OCI-M2 (cell line): ENCODE measurements at regions not wholly inside any gene's neighbourhood (a gene's known extent, or its start where the extent isn't known, plus 50 kb on each side); places are given as distances from the start of the nearest gene placed in this dataset.
"Not testable (repeated sequence)": the region's sequence is repeated elsewhere in the genome, so short reads cannot be mapped to it uniquely, and the experiment has no call there.

Experiments used
- DNase-seq: peaks from one replicate; lab custom pipeline; 2025; ENCODE audit not compliant: unreplicated experiment; lab: John Stamatoyannopoulos, UW

DNA sequence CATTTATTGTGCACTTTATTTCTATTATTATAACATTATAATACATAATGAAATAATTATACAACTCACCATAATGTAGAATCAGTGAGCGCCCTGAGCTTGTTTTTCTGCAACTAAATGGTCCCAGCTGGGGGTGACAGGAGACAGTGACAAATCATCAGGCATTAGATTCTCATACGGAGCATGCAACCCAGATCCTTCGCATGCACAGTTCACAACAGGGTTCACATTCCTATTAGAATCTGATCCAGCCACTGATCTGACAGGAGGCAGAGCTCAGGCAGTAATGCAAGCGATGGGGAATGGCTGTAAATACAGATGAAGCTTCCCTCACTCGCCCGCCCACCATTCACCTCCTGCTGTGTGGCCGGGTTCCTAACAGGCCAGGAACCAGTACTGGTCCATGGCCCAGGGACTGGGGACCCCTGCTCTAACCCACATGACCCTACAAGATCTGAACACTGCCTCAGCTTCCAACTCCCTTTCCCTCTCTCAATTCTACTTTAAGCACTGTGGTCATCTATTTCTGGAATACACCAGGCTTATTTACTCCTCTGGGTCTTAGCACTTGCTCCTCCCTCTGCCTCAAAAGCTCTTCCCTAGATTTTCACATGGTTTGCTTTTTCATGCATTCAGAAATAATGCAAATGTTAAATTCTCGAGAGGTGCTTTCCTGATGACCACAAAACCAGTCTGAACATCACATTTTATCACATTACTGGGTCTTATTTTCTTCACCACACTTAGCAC is 166.8 kb upstream of the HCCS start:
- no peak for DNase-seq

DNA sequence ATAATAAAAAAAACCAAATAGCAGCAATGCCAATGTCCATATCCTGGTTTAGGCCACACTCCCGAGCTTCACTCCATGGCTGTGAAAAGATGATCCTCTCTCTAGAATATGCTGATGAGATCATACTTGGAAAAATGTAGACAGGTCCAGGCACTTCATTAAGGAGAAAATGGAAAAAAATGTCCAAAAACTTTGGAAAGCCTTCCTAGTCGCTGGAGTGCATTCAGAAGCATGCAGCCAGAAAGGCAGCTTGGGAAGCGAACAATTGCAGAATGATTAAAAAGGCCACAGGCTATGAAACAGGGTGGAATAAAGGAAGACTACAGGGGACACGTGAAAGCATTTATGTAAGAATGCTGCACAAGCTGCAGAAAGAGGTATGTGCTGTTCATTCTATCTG is 165.6 kb upstream of the HCCS start:
- no peak for DNase-seq

DNA sequence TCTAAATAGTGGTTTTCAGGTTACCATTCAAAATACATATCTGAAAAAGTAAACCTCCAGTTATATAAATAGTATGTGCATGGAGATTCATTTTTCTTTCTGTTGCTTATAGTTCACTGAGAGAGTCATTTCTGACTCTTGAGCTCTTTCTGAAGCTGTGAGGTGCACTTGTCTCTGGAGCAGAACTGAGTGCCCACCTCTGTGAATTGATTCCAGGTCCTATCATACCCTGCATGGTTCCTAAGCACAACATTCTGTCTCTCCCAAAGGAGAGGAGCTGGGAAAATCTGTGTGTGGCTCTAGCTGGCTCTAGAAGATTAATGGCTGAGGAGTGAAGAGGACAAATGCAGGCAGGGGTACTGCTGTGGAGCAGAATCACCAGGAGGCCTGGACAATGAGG is 161.6 kb upstream of the HCCS start:
- DNase-seq, result no peak

DNA sequence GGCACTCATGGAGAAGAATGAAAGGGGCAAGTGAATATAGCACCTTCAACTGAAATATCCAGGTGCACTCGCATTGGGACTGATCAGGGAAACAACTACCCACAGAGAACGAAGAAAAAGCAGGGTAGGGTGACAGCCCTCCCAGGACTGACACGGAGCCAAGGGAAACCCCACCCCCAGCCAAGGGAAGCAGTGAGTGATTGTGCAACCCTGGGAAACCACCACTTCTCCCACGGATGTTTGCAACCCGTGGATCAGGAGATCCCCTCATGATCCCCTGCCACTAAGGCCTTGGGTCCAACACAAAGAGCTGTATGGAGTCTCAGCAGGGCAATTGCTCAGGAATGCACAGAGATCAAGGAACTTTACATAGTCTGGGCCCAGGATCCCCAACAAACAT is 158.5 kb upstream of the HCCS start:
- no peak for DNase-seq

DNA sequence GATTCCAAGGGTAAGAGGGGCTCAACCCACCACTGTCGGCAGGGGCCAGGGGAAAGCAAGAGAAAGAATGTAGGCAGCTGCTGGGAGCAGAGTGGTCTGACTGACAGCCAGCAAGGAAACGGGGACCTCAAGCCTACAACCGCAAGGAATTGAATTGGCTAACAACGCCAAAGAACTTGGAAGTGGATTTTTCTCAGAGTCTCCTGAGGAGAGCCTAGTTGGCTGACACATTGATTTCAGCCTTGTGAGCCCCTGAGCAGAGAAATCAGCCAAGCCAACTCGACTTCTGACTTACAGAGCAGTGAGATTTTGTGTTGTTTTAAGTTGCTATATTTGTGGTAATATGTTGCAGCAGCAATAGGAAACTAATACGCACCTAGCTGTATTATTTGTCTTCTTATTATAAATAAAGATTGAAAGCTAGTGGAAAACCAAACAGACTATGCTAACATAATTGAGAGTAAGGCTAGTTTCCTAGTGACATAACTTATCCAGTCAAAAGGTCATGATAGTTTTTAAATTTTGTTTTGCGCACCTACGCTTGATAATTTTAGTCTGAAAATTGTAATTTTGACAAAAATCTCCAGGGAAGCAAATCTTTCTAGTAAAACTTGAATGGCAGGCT is 145.8 kb upstream of the HCCS start:
- DNase-seq, result no peak

DNA sequence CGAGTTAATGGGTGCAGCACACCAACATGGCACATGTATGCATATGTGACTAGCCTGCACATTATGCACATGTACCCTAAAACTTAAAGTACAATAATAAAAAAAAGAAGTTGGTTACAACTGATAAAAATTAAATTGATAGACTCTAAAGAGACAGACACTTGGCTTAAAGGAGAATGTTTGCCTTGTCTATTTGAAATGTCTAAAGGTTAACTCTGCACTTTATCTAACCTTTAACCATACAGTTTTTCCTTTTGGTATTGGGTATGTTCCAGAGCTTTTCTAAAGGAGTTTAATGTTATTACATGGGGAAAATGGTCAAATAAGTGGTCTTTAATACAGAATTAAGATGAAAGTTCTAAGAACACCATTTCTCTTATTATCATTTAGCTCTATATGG is 145.1 kb upstream of the HCCS start:
- no peak for DNase-seq

DNA sequence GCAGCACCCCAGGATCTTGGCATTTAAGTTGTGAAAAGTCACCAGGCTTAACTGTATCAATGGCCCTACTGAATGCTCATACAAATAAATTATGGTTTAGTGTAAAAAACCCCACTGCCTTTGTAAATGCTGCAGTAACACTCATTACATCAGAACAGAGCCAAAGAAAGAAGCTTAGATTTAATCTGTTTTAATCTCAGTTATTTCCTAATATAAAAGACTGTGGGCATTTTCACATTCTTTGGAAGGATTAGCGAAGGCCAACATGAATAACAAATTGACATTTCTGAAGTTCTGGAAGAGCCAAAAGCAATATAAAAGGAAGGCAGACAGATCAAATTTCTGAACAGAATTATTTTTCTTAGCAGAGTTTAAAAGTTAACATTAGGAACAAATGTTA is 140.0 kb upstream of the HCCS start:
- no peak for DNase-seq

DNA sequence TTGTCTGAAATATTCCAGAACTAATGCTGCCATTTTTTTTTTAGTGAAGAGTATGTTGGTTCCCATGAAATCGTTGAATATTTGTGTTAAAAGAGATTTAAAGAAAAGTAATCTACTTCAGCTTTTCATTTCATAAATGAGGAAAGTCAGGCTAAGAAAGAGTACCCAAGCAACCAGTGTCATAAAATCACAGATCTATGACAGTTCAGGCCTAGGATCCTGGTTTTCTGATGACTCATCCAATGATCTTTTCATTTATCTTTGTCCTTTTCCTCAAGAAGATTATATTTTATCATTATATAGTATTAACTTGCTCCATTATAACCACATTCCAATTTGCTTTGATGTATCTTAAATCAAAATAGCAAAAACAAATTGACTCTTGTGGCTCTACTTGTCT is 139.4 kb upstream of the HCCS start:
- DNase-seq, result no peak

DNA sequence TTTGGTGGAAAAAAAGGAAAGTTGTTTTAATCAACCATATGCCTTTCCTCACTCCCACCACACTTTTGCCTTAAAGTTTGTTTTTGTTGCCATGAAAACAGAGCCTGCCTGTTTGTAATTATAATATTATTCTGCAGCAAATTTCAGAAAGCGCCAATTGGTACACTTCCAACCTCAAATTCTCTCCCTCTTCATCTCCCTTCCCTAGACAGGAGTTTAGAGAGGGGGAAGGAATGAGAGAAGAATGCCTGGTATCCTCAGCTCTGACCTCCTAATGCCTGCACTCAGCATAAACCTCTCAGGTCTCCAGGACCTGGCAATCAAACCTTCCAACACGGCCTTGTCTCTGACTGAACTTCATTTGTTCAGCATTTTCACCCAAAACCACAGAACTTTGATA is 138.4 kb upstream of the HCCS start:
- no peak for DNase-seq

DNA sequence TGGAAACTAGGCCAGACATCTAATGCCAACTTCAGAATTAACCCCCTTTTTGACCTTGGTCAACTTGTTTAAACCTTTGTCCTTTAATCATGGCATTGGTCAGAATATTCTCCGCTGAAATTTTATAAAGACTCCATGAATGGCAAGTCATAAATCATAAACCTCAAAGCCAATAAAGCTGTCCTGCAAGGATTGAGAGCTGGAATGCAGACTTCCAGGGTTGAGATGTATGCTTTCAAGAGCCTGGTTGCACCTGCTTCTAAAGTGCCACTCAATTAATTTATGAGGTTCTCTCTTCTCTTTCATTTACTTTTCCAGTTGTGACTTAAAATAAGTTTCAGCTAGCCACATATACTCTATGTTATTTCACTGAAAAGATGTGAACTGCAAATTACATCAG is 136.2 kb upstream of the HCCS start:
- no peak for DNase-seq

DNA sequence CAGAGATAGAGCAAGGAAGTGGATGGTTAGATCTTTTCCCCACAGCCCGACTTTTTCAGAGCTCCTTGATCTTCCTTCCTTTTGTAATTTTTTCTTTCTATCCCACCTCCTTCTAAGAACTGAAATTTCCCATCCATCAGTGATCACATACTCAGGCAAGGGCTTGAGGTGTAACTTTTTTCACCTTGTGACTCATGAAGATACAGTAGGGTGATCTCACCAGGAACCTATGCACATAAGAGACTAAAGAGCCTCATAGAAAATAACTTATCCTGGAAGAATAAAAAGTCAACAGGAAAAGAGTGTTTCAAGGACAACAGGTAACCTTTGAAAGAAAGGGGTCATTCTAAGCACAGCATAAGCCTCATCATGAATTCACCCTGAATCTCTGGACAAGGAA is 131.2 kb upstream of the HCCS start:
- DNase-seq, result no peak

DNA sequence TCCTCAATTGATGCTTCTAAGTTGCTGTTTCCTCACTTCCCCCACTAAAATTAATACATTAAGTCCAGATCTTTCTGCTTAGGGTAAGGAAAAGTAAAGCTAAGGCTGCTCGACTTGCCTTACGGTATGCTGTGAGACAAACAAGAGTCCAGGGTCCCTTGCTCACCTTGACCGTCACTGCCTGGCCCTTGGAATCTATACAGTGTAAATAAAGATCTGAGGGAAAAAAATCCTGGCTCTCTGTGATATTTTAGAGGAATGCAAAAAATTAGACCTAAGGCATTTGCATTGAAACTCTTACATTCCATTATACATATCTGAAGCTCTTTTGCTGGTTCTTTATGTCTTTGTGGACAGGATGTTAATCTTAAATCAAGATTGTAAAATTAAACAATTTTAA is 129.6 kb upstream of the HCCS start:
- no peak for DNase-seq

DNA sequence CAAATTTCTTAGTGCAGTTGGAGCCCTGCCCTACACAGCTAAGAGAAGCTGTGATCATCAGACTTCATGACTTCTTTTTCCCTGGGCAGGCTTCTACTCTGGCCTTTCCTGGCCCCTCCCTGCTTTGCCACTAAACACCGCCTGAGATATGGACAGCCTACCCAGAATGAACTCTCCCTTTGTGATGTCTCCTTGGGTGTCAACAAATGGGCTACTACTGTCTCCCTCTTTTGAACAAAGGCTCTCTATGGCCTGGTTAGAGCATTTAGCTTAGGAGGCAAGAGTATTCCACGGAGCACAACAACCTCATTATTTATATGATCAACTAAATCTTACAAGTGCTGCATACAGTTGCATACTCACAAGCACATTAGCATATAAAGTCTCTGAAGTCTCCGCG is 127.6 kb upstream of the HCCS start:
- no peak for DNase-seq

DNA sequence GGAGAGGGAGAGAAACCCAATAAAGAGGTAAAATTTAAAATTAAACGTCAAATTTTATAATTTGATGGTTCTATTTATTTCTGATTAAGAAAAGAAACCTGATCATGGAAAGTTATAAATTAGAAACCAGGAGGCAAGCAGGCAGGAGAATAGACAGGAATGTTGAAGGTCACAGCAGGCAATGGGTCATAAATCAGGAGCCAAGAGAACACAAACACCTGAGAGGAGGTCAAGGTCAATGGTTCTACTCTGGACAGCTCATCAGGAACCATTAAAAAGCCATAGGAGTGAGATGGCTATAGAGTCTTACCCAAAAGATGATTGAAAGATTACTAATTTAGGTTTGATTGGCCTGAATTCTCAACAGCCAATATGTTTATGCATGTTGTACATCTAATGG is 126.9 kb upstream of the HCCS start:
- no peak for DNase-seq

DNA sequence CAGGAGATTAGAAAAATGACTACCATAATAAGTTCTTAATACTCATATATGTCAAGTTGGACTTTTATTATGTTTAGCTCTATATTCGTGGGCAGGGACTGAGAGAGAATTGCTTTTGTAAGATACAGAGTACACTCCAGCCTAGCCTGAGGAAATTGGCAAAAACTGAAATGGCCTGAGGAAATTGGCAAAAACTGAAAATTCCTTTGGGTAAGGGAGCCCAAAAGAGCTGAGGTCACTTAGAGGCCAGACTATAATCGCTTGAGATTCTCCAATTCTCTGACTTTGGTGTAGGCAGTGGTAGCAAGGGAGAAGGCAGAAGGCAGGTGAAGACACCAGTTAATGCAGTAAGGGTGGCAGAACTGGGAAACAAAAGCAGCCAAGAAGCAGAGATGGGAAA is 124.5 kb upstream of the HCCS start:
- DNase-seq, result no peak

DNA sequence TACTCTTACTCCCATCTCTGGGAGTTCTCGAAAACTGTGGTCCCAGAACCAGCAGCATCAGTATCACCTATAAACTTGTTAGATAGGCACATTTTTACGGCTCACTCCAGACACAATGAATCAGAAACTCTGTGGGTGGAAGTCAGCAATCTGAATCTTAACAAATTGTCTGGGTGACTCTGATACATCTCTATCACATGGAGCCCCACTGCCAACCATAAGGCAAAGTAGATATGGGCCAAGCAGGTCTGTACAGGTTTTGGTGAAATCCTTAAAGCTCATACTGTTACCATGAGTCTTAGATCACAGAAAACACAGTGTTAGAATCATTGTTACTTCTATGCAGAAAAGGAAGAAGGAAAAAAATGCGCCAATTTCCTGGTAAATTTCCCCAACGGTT is 122.5 kb upstream of the HCCS start:
- DNase-seq, result no peak

DNA sequence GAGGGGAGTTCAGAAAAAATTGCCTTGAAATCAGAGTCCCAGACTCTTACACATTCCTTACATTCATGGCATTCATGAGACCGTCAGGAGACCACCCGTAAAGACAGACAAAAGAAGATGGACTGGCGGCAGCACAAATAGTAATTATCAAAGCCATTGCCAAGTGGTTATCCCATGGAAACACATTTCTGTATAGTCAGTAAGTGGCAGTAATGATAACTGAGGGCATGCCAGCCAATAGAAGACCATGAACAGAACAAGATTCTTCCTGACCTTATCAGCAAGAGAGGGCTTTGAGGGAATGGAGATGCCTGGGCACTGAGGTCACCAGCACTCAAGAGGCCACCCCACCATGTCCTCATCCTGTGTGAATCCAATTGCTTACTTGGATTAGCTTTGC is 121.7 kb upstream of the HCCS start:
- no peak for DNase-seq

DNA sequence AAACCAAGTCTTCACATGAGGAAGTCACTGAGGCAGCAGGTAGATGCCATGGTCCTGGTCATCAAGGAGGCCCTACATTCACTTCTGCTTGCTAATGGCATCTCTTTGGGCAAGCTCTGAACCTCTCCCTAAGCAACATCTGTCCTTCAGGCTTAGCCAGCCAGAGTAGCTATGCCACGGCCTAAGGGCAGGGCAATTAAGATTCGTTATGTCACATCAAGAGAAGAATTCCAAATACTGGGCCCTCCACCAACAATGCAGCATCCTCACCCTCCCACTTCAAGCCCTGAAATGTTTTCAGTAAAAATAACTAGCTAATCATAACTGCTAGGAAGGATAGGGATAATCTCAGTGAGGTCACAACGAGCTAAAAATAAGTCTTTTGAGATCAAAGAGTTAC is 120.7 kb upstream of the HCCS start:
- DNase-seq, result no peak

DNA sequence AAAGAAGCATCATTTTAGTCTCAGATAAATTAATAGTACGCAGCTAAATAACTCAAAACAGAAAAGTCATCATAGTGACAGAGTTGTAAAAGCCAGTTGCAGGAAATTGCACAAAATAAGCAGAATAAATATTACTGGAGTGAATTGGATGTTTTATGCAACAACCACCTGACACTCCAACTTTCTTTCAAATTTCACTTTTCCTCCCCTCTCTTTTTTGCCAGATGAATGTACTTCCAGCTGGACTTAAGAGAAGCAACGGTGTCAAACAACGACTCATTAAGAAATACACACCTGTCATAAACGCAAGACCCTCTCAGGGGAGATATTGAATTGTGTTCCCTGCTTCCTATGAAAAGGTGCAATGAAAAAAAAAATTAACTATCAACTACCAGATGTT is 120.2 kb upstream of the HCCS start:
- no peak for DNase-seq

DNA sequence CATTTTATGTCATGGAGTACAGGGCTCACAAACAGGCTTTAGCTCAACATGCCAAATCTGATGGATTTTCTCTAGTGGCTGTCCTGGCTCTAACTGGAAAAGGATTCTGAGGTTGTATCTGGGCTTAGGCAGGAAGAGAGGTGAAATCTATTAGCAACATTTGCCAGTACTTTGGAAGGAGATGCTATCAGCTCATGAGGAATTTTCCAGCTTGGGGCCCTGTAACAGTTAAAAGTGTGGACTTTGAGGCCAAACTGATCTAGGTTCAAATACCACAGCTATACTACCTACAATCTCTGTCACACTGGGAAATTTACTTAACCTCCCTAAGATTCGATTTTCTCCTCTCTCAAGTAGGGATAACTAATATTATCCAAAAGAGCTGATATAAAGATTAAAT is 119.0 kb upstream of the HCCS start:
- DNase-seq, result no peak

DNA sequence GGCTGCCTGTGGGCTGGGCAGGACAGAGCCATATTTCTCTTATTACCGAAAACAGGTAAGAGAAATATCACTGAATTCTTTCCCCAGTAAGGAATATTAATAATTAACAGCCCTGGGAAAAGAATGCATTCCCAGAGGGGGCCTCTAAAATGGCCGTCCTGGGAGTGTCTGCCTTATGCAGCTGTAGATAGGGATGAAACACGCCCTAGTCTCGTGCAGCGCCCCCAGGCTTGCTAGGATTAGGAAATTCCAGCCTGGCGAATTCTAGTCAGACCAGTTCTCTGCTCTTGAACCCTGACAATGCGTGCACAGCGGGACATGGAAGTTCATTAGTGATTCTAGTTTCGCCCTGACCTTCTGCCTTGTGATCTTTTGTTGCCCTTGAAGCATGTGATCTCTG is 104.1 kb upstream of the HCCS start:
- not testable (repeated sequence) for DNase-seq

DNA sequence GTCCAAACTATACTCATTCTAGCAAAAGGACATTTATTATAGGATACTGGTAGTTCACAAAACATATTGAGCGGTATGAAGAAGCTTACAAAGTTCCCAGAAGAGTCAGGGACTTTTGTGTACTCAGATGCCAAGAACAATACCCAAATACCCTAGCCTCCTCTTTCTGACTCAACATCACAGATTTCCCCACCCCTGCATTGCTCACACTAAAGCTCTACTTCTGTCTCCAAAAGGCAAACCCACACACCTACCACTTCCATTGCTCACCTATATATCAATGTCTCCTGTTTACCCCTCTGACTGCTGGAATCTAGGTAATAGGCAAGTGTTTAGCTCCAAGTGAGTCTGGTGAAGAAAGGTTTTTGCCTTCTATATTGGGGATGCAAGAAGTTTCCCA is 100.7 kb upstream of the HCCS start:
- DNase-seq, result no peak

DNA sequence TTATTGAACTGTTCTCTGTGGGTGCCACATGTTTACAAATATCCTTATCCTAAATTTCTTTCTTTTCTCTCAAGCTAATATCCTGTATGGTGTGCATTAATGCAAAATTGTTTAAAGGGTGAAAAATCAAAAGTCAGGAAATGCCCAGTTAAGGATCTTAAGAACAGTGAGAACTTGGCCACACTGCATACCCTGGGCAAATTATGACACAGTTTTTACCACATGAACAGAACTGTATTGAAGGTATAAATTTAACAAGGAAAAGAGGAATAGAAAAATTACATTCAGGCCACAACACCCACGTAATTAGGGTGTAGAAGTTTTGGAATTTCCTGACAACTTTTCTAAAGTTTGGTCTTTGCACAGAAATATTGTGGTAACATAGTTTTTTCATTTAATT is 94.4 kb upstream of the HCCS start:
- no peak for DNase-seq
